HCT116 (cell line): ENCODE measurements at regions not wholly inside any gene's neighbourhood (a gene's known extent, or its start where the extent isn't known, plus 50 kb on each side); places are given as distances from the start of the nearest gene placed in this dataset.

Source experiments
- ATF3 ChIP-seq: IDR thresholded peaks from 2 replicates; pipeline ENCODE4 v1.6.1; 2012
- CEBPB ChIP-seq: IDR thresholded peaks from 2 replicates; pipeline ENCODE4 v1.6.1; 2012; ENCODE audit warnings: low read depth
- CTCF ChIP-seq, 3 experiments: fragments of 200-600 bp in 1 of 3; sonication (generic) in 1 of 3; IDR thresholded peaks in 2 of 3; conservative IDR thresholded peaks in 1 of 3; 2 replicates each; pipeline ENCODE4 v1.5.1; 2012 to 2017; ENCODE audit warnings: low read depth in 2 of 3, low read length in 2 of 3, antibody characterized with exemption in 1 of 3, borderline replicate concordance in 1 of 3, control low read depth in 1 of 3, mild to moderate bottlenecking in 1 of 3, mixed read lengths in 1 of 3, mixed run types in 1 of 3, moderate library complexity in 1 of 3; ENCODE audit not compliant: insufficient read depth in 1 of 3
- ELF1 ChIP-seq: IDR thresholded peaks from 2 replicates; pipeline ENCODE4 v1.6.1; 2012; ENCODE audit warnings: low read depth, borderline replicate concordance
- EZH2 ChIP-seq: fragments of 200-600 bp; sonication (generic); IDR thresholded peaks from 2 replicates; pipeline ENCODE4 v1.6.1; 2017; ENCODE audit warnings: antibody characterized with exemption, mixed run types
- EZH2phosphoT487 ChIP-seq: fragments of 200-600 bp; IDR thresholded peaks from 2 replicates; pipeline ENCODE4 v1.6.1; 2018; ENCODE audit warnings: antibody characterized with exemption, borderline replicate concordance
- MAX ChIP-seq: IDR thresholded peaks from 2 replicates; pipeline ENCODE4 v1.6.1; 2012
- POLR2A ChIP-seq: IDR thresholded peaks from 2 replicates; pipeline ENCODE4 v1.7.0; 2011; ENCODE audit warnings: borderline replicate concordance; ENCODE audit not compliant: insufficient read depth, insufficient read length; ENCODE audit errors: extremely low read depth
- POLR2AphosphoS5 ChIP-seq: IDR thresholded peaks from 2 replicates; pipeline ENCODE4 v1.6.1; 2011; ENCODE audit warnings: mild to moderate bottlenecking, low read depth, low read length, moderate library complexity
- REST ChIP-seq: IDR thresholded peaks from 2 replicates; pipeline ENCODE4 v1.6.1; 2012; ENCODE audit warnings: low read depth
- ZNF274 ChIP-seq: fragments of 200-500 bp; sonication (Bioruptor generic); IDR thresholded peaks from 2 replicates; pipeline ENCODE4 v1.6.1; 2014; ENCODE audit warnings: mild to moderate bottlenecking, low read depth, low read length, inconsistent platforms

- TF ChIP-seq CTCF (IDR thresholded peaks at IDR 0.05 in 2 of 3, conservative IDR thresholded peaks at IDR 0.05 in 1 of 3; ENCODE audit: borderline replicate concordance in 1 of 3, insufficient read depth in 1 of 3, low read depth in 2 of 3, low read length in 2 of 3): no peak
- no peak for TF ChIP-seq POLR2AphosphoS5
- no peak for TF ChIP-seq POLR2A
- no peak for TF ChIP-seq ZNF274
- TF ChIP-seq ELF1: no peak
- TF ChIP-seq EZH2phosphoT487: no peak
- TF ChIP-seq REST: no peak
- TF ChIP-seq MAX: no peak
- TF ChIP-seq ATF3: no peak
- TF ChIP-seq EZH2: no peak
- TF ChIP-seq CEBPB: no peak
Observed at GRCh38 chr1:121516234-121516967, 331.6 kb downstream of the SRGAP2C start.
